ENCODE measurements at regions not wholly inside any gene's neighbourhood (a gene's known extent, or its start where the extent isn't known, plus 50 kb on each side); places are given as distances from the start of the nearest gene placed in this dataset.

DNA sequence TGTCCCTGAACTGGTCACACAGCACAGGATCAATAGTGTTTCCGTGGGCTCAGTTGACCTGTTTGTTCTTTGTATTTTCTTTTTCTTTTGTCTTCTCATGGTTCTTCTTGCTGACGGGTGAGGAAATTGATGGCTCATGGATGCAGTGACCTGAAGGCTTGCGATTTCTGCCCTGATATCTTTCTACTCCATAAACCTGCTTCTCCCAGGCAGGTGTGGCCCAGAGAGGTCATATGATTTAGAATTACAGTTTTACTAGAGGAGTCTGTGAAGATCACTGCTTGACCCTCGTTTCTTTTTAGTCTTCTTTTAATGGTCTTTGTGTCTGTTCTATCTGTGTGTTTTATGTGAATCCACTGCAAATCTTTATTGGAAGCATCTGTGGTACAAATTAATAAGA lies 195.1 kb upstream of the KLF6 start:
- Histone ChIP-seq H3K4me3 (ENCODE audit: low read depth in 1 of 5, low read length in 5 of 5) (no peak overlapping the region), H3K36me3 (ENCODE audit: control insufficient read depth in 5 of 5, insufficient read depth in 5 of 5, low read length in 5 of 5) (no peaks in the 10 kb centered on the region), H3K4me1 (ENCODE audit: control insufficient read depth in 5 of 5, insufficient read depth in 5 of 5, low read length in 5 of 5) (peaks cover 0 to 8% (median 0%) of the 10 kb centered on the region in 5 donors), H3K9ac (ENCODE audit: low read length in 5 of 5) (no peak overlapping the region), H3K9me3 (ENCODE audit: control insufficient read depth in 5 of 5, low read length in 5 of 5) (peaks cover 0 to 3% (median 0%) of the 10 kb centered on the region in 5 donors), H3K27ac (ENCODE audit: low read depth, low read length) (no peak overlapping the region), H3K27me3 (ENCODE audit: control insufficient read depth in 5 of 5, insufficient read depth in 4 of 5, low read length in 5 of 5) (no peaks in the 10 kb centered on the region)

DNA sequence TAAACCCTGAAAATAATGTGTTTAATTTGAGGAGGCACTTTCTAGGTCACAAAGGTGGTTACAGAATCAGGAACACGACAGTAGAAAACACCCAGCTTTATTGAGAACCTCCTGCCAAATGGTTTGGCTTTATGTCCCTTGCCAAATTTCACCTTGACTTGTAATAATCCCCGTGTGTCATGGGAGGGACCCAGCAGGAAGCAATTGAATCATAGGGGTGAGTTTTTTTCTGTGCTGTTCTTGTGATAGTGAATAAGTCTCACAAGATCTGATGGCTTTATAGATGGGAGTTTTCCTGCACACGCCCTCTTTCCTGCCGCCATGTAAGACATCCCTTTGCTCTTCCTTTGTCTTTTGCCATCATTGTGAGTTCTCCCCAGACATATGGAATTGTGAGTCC lies 193.8 kb upstream of the KLF6 start:
- H3K4me3 ChIP-seq (ENCODE audit: low read depth in 1 of 5, low read length in 5 of 5) = no peak overlapping the region
- H3K27ac ChIP-seq (ENCODE audit: low read depth, low read length) = no peak overlapping the region
- no peak overlapping the region for H3K9ac ChIP-seq (ENCODE audit: low read length in 5 of 5)
- no peaks in the 10 kb centered on the region for H3K27me3 ChIP-seq (ENCODE audit: control insufficient read depth in 5 of 5, insufficient read depth in 4 of 5, low read length in 5 of 5)
- H3K36me3 ChIP-seq (ENCODE audit: control insufficient read depth in 5 of 5, insufficient read depth in 5 of 5, low read length in 5 of 5) = no peaks in the 10 kb centered on the region
- peaks cover 0 to 3% (median 0%) of the 10 kb centered on the region in 5 donors for H3K9me3 ChIP-seq (ENCODE audit: control insufficient read depth in 5 of 5, low read length in 5 of 5)
- peaks cover 0 to 8% (median 0%) of the 10 kb centered on the region in 5 donors for H3K4me1 ChIP-seq (ENCODE audit: control insufficient read depth in 5 of 5, insufficient read depth in 5 of 5, low read length in 5 of 5)

DNA sequence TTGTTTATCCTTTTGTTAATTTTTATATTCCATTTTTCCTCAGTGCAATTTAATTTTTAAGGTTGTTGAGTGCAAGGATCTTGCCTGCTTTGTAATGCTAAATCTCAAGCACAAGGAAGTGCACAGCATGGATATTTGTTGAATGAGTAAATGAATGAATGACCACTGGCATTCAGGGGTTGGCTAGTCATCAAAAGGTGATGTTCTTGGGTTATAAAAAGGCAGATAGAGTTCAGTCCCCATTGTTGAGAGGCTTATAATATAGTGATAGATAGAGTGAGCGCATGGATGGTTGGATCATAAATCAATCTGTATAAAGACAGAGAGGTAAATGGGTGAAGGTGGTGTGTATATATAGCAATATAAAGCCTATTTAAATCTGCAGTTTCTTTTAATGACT lies 193.2 kb upstream of the KLF6 start:
- Histone ChIP-seq H3K27ac (ENCODE audit: low read depth, low read length) (no peak overlapping the region), H3K9ac (ENCODE audit: low read length in 5 of 5) (no peak overlapping the region), H3K9me3 (ENCODE audit: control insufficient read depth in 5 of 5, low read length in 5 of 5) (peaks cover 0 to 3% (median 0%) of the 10 kb centered on the region in 5 donors)

DNA sequence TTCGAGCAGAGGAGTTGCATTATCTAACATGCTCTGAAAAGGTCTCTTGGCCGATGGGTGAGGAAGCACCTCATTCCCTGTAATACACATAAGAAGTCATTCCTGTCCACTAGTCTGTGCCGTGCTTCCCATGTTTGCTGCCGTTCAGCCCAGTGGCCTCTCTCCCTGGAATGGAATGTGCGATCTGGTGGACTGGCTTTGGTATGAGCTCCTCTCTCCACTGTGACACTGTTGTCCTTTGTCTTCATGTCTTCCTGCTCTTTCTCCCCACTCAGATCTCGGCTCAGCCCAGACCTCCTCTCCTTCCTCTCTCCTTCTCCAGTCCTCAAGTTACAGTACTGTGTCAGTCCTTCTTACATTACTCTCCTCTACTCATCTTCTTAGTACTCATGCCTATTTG lies 192.8 kb upstream of the KLF6 start:
- Histone ChIP-seq H3K4me1 (ENCODE audit: control insufficient read depth in 5 of 5, insufficient read depth in 5 of 5, low read length in 5 of 5) (peaks cover 0 to 11% (median 3%) of the 10 kb centered on the region in 5 donors), H3K4me3 (ENCODE audit: low read depth in 1 of 5, low read length in 5 of 5) (no peak overlapping the region), H3K27ac (ENCODE audit: low read depth, low read length) (no peak overlapping the region)

More for the DNA sequence above, 193.2 kb upstream of the KLF6 start:
- peaks cover 0 to 8% (median 0%) of the 10 kb centered on the region in 5 donors for H3K4me1 ChIP-seq (ENCODE audit: control insufficient read depth in 5 of 5, insufficient read depth in 5 of 5, low read length in 5 of 5)
- H3K27me3 ChIP-seq (ENCODE audit: control insufficient read depth in 5 of 5, insufficient read depth in 4 of 5, low read length in 5 of 5) = no peaks in the 10 kb centered on the region
- no peak overlapping the region for H3K4me3 ChIP-seq (ENCODE audit: low read depth in 1 of 5, low read length in 5 of 5)
- H3K36me3 ChIP-seq (ENCODE audit: control insufficient read depth in 5 of 5, insufficient read depth in 5 of 5, low read length in 5 of 5) = no peaks in the 10 kb centered on the region

DNA sequence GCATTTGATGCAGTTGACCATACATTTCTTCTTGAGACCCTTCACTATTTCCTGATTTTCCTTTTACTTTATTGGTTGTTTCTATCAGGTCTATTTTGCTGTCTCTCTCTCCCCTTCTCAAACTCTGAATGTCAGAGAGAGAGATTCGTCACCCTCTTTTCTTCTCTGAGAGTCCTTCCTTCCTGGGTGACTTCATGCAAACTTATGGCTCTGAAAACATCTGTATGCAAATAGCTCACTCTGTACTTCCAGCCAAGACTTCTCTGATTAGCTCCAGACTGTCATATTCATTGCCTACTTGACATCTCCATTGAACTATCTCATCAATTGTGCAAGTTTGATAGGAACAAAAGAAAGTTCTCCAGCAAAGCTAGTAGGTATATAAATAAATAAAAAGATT lies 191.7 kb upstream of the KLF6 start:
- Histone ChIP-seq H3K9me3 (ENCODE audit: control insufficient read depth in 5 of 5, low read length in 5 of 5) (peaks cover 0 to 3% (median 0%) of the 10 kb centered on the region in 5 donors), H3K27me3 (ENCODE audit: control insufficient read depth in 5 of 5, insufficient read depth in 4 of 5, low read length in 5 of 5) (no peaks in the 10 kb centered on the region), H3K36me3 (ENCODE audit: control insufficient read depth in 5 of 5, insufficient read depth in 5 of 5, low read length in 5 of 5) (no peaks in the 10 kb centered on the region), H3K4me3 (ENCODE audit: low read depth in 1 of 5, low read length in 5 of 5) (no peak overlapping the region), H3K27ac (ENCODE audit: low read depth, low read length) (no peak overlapping the region), H3K4me1 (ENCODE audit: control insufficient read depth in 5 of 5, insufficient read depth in 5 of 5, low read length in 5 of 5) (peaks cover 0 to 17% (median 7%) of the 10 kb centered on the region in 5 donors), H3K9ac (ENCODE audit: low read length in 5 of 5) (no peak overlapping the region)

More for the DNA sequence above, 192.8 kb upstream of the KLF6 start:
- Histone ChIP-seq H3K9ac (ENCODE audit: low read length in 5 of 5) (no peak overlapping the region), H3K9me3 (ENCODE audit: control insufficient read depth in 5 of 5, low read length in 5 of 5) (peaks cover 0 to 3% (median 0%) of the 10 kb centered on the region in 5 donors), H3K36me3 (ENCODE audit: control insufficient read depth in 5 of 5, insufficient read depth in 5 of 5, low read length in 5 of 5) (no peaks in the 10 kb centered on the region), H3K27me3 (ENCODE audit: control insufficient read depth in 5 of 5, insufficient read depth in 4 of 5, low read length in 5 of 5) (no peaks in the 10 kb centered on the region)

DNA sequence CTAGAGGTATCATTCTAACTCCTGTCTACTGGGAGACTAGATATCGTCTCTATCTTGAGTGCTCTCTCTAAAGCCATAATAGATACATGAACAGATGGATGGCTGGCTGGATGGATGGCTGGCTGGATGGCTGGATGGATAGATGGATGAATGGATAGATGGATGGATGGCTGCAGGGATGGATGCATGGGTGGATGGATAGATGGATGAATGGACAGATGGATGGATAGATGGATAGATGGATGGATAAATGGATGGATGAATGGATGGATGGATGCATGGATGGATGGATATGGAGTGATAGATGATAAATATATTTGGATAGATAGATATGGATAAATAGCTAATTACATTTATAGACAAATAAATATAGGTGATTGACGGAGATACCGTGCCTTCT lies 191.2 kb upstream of the KLF6 start:
- peaks cover 0 to 17% (median 7%) of the 10 kb centered on the region in 5 donors for H3K4me1 ChIP-seq (ENCODE audit: control insufficient read depth in 5 of 5, insufficient read depth in 5 of 5, low read length in 5 of 5)
- H3K9me3 ChIP-seq (ENCODE audit: control insufficient read depth in 5 of 5, low read length in 5 of 5) = peaks cover 0 to 3% (median 0%) of the 10 kb centered on the region in 5 donors
- H3K27ac ChIP-seq (ENCODE audit: low read depth, low read length) = no peak overlapping the region
- no peaks in the 10 kb centered on the region for H3K36me3 ChIP-seq (ENCODE audit: control insufficient read depth in 5 of 5, insufficient read depth in 5 of 5, low read length in 5 of 5)
- no peak overlapping the region for H3K9ac ChIP-seq (ENCODE audit: low read length in 5 of 5)
- H3K27me3 ChIP-seq (ENCODE audit: control insufficient read depth in 5 of 5, insufficient read depth in 4 of 5, low read length in 5 of 5) = no peaks in the 10 kb centered on the region
- no peak overlapping the region for H3K4me3 ChIP-seq (ENCODE audit: low read depth in 1 of 5, low read length in 5 of 5)

DNA sequence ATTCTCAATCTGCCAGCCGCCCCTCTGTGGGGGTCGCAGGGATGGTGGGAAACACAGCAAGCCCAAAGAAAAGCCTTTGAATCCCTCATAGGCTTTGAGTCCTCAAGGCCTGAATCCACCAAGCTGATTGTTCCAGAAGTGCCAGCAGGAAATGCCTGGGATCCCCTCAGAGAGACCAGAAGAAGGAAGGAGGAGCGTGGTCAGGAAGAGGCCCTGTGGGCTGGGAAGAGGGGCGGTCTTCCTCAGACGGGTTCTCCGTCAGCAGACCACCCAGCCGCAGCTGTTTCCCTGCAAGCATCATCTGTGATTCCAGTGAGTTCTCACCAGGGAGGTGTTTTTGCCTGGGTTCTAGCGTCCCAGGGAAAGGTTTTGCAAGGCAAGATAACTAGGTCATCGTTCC lies 190.0 kb upstream of the KLF6 start:
- H3K4me1 ChIP-seq (ENCODE audit: control insufficient read depth in 5 of 5, insufficient read depth in 5 of 5, low read length in 5 of 5) = peaks cover 0 to 17% (median 7%) of the 10 kb centered on the region in 5 donors
- H3K4me3 ChIP-seq (ENCODE audit: low read depth in 1 of 5, low read length in 5 of 5) = no peak overlapping the region
- no peaks in the 10 kb centered on the region for H3K27me3 ChIP-seq (ENCODE audit: control insufficient read depth in 5 of 5, insufficient read depth in 4 of 5, low read length in 5 of 5)
- H3K9me3 ChIP-seq (ENCODE audit: control insufficient read depth in 5 of 5, low read length in 5 of 5) = peaks cover 0 to 3% (median 0%) of the 10 kb centered on the region in 5 donors
- no peak overlapping the region for H3K27ac ChIP-seq (ENCODE audit: low read depth, low read length)
- no peaks in the 10 kb centered on the region for H3K36me3 ChIP-seq (ENCODE audit: control insufficient read depth in 5 of 5, insufficient read depth in 5 of 5, low read length in 5 of 5)
- H3K9ac ChIP-seq (ENCODE audit: low read length in 5 of 5) = no peak overlapping the region

DNA sequence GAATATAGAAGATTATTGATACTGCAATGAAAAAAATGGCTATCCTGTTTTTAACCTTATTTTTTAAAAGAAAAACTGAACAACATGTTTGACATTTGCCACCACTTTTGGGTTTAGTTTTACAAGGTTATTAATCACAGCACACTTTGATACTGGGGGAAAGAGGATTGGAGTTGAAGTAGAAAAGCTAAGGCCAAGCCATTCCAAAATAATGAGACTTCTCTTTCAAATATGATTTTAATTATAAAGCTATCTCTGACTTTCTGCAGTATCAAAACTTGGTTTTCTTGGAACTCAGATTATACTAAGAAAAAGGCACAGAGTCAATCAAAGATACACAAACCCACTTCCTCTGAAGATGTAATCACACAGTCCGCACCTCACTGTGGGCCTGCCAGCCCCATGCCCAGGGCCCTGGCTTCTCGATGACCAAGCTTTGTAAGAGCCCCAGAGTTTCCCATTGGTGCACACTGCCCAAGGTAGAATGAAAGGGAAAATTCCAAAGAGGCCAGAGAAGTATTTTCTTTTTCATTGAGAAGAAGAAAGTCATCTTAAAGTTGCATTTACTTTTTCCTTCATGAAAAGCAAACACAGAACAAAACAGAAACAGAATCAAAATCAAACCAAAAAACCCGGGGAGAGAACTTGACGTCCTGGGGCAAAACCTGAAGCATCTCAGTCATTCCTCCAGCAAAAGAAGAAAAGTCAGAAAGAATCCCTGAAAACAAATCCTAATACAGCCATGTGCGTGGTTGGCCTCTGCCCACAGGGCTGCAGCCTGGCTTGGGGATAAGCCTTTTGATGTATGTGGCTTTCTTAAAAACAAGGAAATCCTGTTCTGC lies 187.7 kb upstream of the KLF6 start:
- Histone ChIP-seq H3K36me3 (ENCODE audit: control insufficient read depth in 5 of 5, insufficient read depth in 5 of 5, low read length in 5 of 5) (no peaks in the 10 kb centered on the region), H3K4me1 (ENCODE audit: control insufficient read depth in 5 of 5, insufficient read depth in 5 of 5, low read length in 5 of 5) (peaks cover 0 to 15% (median 7%) of the 10 kb centered on the region in 5 donors), H3K27me3 (ENCODE audit: control insufficient read depth in 5 of 5, insufficient read depth in 4 of 5, low read length in 5 of 5) (no peaks in the 10 kb centered on the region), H3K4me3 (ENCODE audit: low read depth in 1 of 5, low read length in 5 of 5) (no peak overlapping the region), H3K9me3 (ENCODE audit: control insufficient read depth in 5 of 5, low read length in 5 of 5) (peaks cover 0 to 2% (median 0%) of the 10 kb centered on the region in 5 donors), H3K27ac (ENCODE audit: low read depth, low read length) (peak overlapping the region; percentile 41), H3K9ac (ENCODE audit: low read length in 5 of 5) (no peak overlapping the region)

DNA sequence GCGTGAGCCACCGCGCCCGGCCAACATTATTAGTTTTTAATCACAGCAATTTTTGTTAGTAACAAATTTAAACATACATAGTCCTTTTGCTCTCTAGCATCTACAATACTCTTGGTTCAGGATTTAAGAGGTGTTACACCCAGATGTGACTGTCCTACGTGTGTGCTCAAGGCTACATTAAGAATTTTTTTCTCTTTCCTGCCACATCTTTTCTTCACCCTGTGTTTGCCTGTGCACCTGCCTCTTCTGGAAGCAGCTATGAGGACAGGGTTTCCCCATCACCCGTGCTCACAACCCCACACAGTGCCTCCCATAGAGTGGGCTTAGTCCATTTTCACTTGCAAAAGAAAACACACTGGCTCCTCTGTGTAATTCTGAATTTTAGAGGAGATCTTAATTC lies 186.7 kb upstream of the KLF6 start:
- H3K4me1 ChIP-seq (ENCODE audit: control insufficient read depth in 5 of 5, insufficient read depth in 5 of 5, low read length in 5 of 5) = peaks cover 0 to 15% (median 7%) of the 10 kb centered on the region in 5 donors

DNA sequence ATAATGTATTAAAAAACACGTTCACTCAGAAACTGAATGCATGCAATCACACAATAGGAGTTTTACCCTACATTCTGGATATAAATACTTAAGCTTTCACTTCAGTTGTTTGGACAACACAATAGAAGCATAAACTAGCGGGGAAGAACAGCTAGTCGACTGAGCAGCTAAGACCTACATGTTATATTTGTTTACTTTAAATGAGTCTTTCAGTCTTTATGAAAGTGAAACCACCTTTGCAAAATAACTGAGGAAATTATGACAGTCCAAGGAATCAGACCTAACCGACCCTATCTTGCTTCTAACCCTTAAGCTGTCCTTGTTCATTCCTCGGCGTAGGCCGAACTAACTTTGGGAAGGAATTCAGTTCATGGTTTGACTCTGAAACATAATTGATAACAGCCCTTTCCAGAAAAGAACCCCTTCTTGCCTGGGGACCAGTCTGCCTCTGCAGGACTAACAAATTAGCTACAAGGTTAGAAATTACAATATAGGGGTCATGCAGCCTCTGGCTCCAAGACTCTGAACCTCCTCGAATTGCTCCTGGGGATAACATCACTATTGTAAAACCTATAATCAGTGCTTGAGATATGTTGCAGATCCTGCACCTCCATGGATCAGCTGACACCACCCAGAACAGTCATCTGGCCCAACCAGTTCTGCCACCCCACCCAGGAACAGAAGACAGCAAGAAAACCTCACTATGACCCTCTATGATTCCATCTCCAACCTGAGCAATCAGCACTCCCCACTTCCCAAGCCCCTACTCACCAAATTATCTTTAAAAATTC lies 185.1 kb upstream of the KLF6 start:
- no peak overlapping the region for H3K9ac ChIP-seq (ENCODE audit: low read length in 5 of 5)
- no peaks in the 10 kb centered on the region for H3K9me3 ChIP-seq (ENCODE audit: control insufficient read depth in 5 of 5, low read length in 5 of 5)
- no peaks in the 10 kb centered on the region for H3K36me3 ChIP-seq (ENCODE audit: control insufficient read depth in 5 of 5, insufficient read depth in 5 of 5, low read length in 5 of 5)
- no peak overlapping the region for H3K27ac ChIP-seq (ENCODE audit: low read depth, low read length)
- peaks cover 0 to 15% (median 7%) of the 10 kb centered on the region in 5 donors for H3K4me1 ChIP-seq (ENCODE audit: control insufficient read depth in 5 of 5, insufficient read depth in 5 of 5, low read length in 5 of 5)
- no peak overlapping the region for H3K4me3 ChIP-seq (ENCODE audit: low read depth in 1 of 5, low read length in 5 of 5)
- H3K27me3 ChIP-seq (ENCODE audit: control insufficient read depth in 5 of 5, insufficient read depth in 4 of 5, low read length in 5 of 5) = no peaks in the 10 kb centered on the region

More for the DNA sequence above, 186.7 kb upstream of the KLF6 start:
- no peak overlapping the region for H3K27ac ChIP-seq (ENCODE audit: low read depth, low read length)
- H3K4me3 ChIP-seq (ENCODE audit: low read depth in 1 of 5, low read length in 5 of 5) = no peak overlapping the region
- H3K9ac ChIP-seq (ENCODE audit: low read length in 5 of 5) = no peak overlapping the region
- H3K27me3 ChIP-seq (ENCODE audit: control insufficient read depth in 5 of 5, insufficient read depth in 4 of 5, low read length in 5 of 5) = no peaks in the 10 kb centered on the region
- H3K9me3 ChIP-seq (ENCODE audit: control insufficient read depth in 5 of 5, low read length in 5 of 5) = no peaks in the 10 kb centered on the region
- H3K36me3 ChIP-seq (ENCODE audit: control insufficient read depth in 5 of 5, insufficient read depth in 5 of 5, low read length in 5 of 5) = no peaks in the 10 kb centered on the region
